SH-SY5Y (cell line): ENCODE measurements at regions not wholly inside any gene's neighbourhood (a gene's known extent, or its start where the extent isn't known, plus 50 kb on each side); places are given as distances from the start of the nearest gene placed in this dataset.

Experiments
- GATA2 ChIP-seq: IDR thresholded peaks from 2 replicates; pipeline ENCODE4 v1.6.1; 2011; ENCODE audit warnings: mild to moderate bottlenecking, low read depth, low read length
- GATA3 ChIP-seq: IDR thresholded peaks from 2 replicates; pipeline ENCODE4 v1.6.1; 2011; ENCODE audit warnings: low read depth, mild to moderate bottlenecking, low read length, moderate library complexity

GRCh38 chr10:121285406-121286196 lies 312.6 kb downstream of the FGFR2 start:
- TF ChIP-seq GATA3 (no peak), GATA2 (peak; percentile 54)

DNA sequence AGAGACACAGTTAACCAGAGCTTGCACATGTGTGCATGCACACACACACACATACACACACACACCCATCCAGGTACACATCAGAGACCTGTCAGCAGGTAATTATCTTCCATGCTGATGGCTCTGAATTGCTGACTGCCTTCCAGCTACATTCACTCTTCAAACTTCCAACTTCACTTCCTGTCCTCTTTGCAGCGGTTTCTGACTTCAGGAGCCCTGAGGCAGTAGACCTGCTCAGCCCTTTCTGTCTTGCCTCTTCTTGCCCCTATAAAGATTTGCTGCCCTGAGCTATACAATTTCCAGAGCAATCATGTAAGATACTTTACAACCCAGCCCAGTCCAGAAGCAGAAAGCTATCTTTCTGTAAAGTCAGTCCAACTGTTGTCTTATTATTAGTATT lies 310.2 kb downstream of the FGFR2 start:
- TF ChIP-seq GATA2 (no peak), GATA3 (no peak)

DNA sequence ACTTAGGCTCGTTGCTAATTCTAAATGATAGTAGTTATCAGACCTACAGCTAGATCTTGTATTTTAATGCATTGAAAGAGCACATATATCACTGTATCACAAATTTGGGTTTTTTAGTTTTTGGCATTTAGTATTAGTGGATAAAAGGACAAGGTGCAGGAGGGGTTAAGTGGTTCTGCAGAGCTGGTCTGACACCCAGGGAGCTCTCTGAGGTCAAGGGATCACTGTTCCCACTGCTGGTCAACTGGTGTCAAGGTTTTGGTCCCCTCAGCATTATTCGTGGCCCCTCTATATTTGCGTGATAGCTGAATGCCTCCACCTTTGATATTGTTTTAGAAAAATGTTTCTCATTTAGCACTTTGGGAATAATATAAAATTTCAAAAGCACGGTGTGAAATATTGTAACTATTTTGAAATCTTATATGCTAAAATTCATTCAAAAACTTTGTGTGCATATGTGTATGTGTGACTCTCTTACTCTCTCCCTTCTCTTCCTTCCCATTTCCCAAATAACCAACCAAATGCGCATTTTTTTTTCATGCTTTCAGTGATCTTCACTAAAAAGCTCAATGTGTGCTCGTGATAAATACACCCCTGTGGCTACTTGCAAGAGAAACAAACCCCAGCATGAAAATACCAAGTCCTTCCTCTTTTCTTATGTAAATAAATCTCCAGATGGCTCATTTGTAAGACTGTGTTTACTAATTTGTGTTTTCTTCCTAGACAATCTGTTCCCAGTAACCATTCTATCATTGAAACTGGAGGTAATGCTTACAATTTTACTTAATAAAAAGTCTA lies 309.2 kb downstream of the FGFR2 start:
- TF ChIP-seq GATA3 (no peak), GATA2 (no peak)

GRCh38 chr10:121289800-121290199 lies 308.4 kb downstream of the FGFR2 start:
- TF ChIP-seq GATA2 (no peak), GATA3 (no peak)

- TF ChIP-seq GATA2 (no peak), GATA3 (no peak)
Measured at GRCh38 chr10:121290674-121291073, 307.6 kb downstream of the FGFR2 start.

DNA sequence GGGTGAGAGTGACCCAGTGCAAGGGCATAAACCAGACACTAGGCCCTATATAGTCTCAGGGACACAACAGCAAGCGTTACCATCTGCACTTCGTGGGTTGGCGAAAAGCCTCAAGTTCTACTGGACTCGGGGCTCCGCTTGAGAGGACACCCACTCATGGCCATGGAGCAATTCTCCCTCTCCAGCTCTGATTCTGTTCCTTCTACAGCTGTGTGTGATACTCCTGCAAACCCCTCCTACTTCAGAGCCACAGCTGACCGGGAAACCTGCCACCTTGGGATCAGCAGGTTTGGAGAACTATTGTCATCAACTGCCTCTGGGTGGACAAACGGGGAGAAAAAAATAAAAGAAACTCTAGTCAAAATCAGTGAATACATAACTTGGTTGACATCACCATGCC lies 306.9 kb downstream of the FGFR2 start:
- TF ChIP-seq GATA3: no peak
- no peak for TF ChIP-seq GATA2

GRCh38 chr10:121291823-121292222 lies 306.4 kb downstream of the FGFR2 start:
- TF ChIP-seq GATA2 (no peak), GATA3 (no peak)

DNA sequence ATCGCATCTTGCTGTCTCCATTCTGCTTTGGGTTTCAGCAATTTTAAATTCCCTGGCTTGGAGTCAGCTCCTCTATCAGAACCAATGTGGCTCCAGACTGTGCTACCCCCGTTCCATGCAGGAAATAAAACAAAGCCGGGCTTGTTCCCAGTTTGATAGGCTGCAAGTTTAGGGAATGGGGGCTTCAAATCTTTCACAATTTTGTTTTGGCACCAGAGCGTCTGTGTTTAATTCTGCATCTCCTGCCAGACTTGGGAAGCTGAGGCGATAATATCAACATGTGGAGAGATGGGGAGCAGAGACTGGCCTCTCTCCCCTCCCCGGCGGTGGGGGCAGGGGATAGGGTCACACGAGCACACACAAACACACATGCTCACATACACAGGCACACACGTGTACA lies 305.9 kb downstream of the FGFR2 start:
- TF ChIP-seq GATA2 (peak; percentile 83), GATA3 (no peak)

DNA sequence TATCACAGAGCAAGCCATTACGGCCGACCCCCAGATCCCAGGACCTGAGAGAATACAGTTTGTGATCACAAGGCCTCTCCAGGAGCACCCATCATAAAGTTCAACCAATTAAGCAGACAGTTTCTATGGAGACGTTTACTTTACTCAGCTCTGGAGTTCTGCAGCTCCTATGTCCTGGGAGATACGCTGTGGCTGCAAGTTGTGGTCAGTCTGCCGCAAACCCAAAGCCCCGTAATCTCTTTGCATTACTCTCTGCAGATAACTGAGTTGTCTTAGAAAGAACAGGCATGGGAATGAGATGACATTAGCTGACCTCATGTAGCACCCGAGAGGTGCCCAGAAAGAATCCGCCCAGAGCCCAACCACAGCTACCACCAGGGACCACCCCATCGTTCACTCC lies 305.1 kb downstream of the FGFR2 start:
- TF ChIP-seq GATA2 (no peak), GATA3 (no peak)

DNA sequence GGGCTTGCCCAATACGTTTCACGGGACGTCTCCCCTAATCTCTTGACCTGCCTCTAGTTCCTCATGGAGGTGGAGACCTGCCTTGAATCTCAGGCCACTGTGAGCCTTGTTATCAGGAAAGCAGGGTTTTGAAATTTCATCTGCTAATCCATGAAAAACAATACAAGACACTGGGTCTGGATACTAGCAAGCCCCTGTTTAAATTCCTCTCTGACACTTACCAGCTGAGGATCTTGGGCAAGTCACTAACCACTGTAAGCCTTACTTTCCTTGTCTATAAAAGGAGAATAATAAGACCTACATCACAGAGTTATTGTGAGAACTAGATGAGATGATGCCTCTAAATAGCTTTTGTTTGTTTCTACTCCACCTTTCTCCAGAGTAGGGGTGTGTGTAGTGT lies 303.6 kb downstream of the FGFR2 start:
- TF ChIP-seq GATA3: no peak
- TF ChIP-seq GATA2: no peak

DNA sequence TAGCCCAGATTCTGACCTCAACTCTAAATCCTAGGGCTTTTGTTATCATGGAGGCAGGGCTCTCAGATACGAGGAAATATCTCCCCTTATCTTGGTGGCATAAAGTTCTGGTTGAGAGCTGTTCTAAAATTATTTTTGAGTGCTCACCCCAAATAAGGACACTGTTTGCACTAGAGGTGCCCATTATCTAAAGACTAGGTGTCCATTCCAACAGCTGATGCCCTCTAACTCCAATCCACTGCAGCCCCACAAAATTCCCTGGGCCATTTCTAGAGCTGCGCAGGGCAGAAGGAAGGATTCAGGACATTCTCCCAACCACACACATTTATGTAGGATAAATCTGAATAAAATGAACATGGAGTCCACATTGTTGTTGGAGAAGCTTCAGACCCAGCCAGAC lies 301.9 kb downstream of the FGFR2 start:
- TF ChIP-seq GATA3 (no peak), GATA2 (no peak)

- TF ChIP-seq GATA3 (no peak), GATA2 (no peak)
Measured at GRCh38 chr10:121296881-121297585, 301.2 kb downstream of the FGFR2 start.

- TF ChIP-seq GATA2 (no peak), GATA3 (no peak)
Measured at GRCh38 chr10:121300723-121301122, 297.5 kb downstream of the FGFR2 start.

DNA sequence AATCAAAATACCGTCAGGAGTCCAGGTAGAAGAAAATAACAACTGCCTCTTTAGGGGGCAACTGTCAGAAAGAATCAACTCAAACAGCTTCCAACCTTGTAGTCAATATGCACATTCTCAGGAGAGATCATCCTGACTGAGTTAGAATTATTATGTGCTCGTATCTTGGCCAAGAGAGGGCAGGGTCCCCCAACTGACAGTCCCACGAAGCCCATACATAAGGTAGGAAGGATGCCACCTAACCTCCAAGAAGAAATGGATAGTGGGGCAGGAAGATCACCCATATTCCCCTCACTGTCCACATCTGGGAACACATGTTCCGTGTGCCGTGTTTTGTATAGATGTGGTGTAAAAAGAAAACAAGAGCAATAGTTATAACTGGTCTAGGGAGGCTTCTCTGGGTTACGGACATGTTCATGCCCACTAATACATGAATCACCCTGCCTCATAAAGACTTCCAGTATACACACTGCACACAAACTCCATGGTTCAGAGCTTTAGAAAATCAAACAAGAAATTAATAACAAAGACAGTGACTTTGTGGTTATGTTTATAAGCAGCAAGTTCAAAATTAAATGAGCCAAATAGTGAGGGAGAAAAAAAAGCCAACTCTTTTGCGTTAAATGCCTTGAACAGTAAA lies 295.6 kb downstream of the FGFR2 start:
- TF ChIP-seq GATA3 (no peak), GATA2 (no peak)

DNA sequence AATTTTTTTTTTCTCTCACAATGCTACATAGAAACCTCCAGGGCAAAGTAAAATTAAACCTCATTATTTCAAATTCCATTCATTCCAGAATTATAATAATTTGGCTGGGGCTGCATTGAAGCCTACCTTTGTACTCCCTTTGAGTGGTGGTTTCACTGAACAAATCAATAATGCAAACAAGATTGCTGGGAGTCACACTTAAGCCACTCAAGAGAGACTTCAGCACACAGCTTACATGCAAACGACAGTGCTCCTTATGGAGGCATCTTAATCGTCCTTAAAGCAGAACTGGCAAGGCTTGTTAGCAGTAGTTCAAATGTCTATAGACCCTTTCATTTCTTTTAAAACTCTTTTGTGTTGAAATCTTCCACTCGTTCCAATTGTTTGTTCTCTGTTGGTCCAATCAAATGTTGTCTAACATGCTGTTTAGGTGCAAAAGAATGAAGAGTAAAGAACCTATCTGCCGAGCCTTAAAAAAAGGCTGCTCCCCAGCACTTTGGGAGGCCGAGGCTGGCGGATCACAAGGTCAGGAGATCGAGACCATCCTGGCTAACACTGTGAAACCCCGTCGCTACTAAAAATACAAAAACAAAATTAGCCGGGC lies 294.9 kb downstream of the FGFR2 start:
- no peak for TF ChIP-seq GATA2
- TF ChIP-seq GATA3: no peak
